ENCODE measurements at regions not wholly inside any gene's neighbourhood (a gene's known extent, or its start where the extent isn't known, plus 50 kb on each side); places are given as distances from the start of the nearest gene placed in this dataset.
"Not testable (repeated sequence)": the region's sequence is repeated elsewhere in the genome, so short reads cannot be mapped to it uniquely, and the experiment has no call there.

GRCh38 chr5:152113401-152113800, 188.8 kb upstream of the GLRA1 start:
- no peak for DNase-seq (ENCODE audit: low read depth)

- DNase-seq (ENCODE audit: low read depth) = no peak
These were observed 182.6 kb upstream of the GLRA1 start for GRCh38 chr5:152107220-152107619.

DNA sequence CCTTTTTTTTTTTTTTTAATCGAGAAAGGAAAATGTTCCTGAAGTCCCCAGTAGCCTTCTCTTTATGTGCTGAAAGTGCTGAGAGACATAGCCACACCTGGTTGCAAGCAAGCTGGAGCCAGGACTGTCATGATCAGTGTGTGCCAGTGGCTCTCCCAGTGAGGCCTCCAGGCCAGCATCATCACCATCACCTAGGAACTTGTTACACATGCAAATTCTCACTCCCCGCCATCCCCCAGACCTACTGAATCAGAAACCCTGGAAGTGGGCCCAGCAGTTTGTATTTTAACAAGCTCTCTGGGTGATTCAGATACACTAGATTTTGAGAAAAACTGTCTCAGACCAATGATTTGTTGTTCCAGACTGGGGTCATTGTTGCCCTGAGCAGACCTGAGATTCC, 181.9 kb upstream of the GLRA1 start:
- peak; percentile 11 for DNase-seq (ENCODE audit: low read depth)

- no peak for DNase-seq (ENCODE audit: low read depth)
These were observed 180.4 kb upstream of the GLRA1 start for GRCh38 chr5:152105085-152105484.

GRCh38 chr5:152104211-152104610, 179.6 kb upstream of the GLRA1 start:
- no peak for DNase-seq (ENCODE audit: low read depth)

- DNase-seq (ENCODE audit: low read depth) = not testable (repeated sequence)
These were observed 178.3 kb upstream of the GLRA1 start for GRCh38 chr5:152102908-152103307.

DNA sequence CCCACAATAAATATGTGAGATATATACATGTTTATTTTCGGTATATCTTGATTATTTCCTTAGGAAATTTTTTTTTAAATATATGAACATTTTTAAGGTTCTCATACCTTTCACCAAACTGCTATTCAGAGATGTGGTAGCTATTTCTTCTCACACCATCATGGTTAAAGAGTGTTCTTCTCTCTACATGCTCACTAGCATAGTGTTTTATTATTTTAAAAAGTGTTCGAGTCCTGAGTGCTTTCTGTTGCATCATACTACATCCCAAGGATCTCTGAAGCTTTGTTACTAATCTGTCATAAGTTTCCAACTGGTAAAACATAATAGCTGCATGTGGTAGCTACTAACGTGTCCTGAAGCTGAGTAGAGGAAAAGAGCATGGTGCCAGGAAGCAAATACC, 177.4 kb upstream of the GLRA1 start:
- no peak for DNase-seq (ENCODE audit: low read depth)

GRCh38 chr5:152100462-152100861, 175.8 kb upstream of the GLRA1 start:
- DNase-seq (ENCODE audit: low read depth) = no peak

GRCh38 chr5:152097128-152097527, 172.5 kb upstream of the GLRA1 start:
- DNase-seq (ENCODE audit: low read depth) = no peak

GRCh38 chr5:152094716-152095115, 170.1 kb upstream of the GLRA1 start:
- no peak for DNase-seq (ENCODE audit: low read depth)

DNA sequence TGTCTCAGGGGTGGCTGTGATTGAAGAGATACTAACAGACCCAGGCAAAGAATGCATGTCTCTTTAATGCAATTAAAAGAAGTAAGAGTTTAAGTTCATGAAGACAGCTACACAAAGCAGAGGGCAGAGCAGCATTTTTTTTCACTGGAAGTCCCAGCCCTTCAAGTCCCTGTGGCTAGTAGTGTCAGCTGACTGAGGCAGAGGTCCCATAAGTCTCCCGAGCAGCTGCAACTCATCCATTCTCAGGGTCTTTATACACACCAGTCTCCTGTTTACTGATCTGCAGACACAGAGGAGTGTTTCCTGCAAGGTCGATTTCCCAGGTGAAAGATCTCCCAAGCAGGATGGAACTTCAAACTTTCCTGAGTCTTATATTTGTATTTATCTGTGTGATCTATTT, 169.4 kb upstream of the GLRA1 start:
- DNase-seq (ENCODE audit: low read depth) = no peak

GRCh38 chr5:152092580-152092979, 167.9 kb upstream of the GLRA1 start:
- DNase-seq (ENCODE audit: low read depth) = peak; percentile 66

- no peak for DNase-seq (ENCODE audit: low read depth)
These were observed 165.0 kb upstream of the GLRA1 start for GRCh38 chr5:152089644-152090043.

DNA sequence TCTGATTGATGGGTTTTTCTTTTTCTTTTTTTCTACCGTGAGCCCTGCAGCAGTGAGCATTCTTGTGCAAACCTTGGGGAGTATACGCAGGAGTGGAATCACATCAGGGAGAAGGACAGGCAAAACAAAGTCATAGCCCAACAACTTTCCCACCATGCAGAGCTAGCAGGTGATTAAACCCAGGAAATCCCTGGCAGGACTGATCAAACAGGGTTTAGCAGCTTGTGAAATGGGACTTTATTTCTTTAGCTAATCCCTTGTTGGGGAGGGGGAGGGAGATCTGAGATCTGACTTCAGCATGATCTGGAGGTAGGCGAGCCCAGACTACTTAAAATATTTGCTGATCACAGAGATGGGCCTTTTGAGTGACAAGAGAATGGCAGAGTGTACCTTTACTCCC, 162.0 kb upstream of the GLRA1 start:
- DNase-seq (ENCODE audit: low read depth) = no peak

DNA sequence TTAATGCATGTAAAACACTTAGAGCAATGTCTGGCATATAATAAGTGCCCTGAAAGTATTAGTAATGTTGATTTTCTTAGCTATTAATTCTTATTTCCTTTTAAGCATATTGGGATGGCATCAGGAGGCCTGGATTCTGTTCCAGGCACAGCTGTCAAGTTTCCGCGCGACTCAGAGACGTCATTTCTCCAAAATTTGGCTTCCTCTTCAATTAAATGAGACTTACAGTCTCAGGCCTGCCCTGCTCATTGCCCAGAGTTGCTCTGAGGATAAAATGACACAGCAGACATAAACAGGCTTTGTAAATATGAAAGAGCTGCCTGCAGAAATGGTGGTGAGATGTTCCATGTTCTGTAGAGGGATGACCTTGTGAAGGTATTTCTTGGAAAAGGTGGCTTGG, 159.8 kb upstream of the GLRA1 start:
- DNase-seq (ENCODE audit: low read depth) = no peak

GRCh38 chr5:152083231-152083630, 158.6 kb upstream of the GLRA1 start:
- no peak for DNase-seq (ENCODE audit: low read depth)

DNA sequence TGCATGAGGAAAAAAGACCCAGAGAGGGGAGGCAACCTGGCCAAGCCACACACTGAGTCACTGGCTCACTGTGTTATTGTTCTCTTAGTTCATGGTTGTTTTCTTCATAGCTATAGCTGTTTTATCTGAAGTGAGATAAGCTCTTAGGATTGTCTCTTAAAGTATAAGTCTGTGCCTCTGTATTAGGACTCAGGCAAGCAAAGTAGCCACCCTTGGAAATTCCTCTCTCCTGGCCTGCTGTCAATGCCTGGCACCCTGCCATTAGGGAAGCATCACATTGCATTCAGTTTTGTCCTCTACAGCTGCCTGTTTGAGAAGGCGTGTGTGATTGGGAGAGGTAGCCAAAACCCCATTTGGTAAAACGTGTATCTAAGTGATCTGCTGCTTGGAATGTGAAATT, 147.4 kb upstream of the GLRA1 start:
- no peak for DNase-seq (ENCODE audit: low read depth)

DNA sequence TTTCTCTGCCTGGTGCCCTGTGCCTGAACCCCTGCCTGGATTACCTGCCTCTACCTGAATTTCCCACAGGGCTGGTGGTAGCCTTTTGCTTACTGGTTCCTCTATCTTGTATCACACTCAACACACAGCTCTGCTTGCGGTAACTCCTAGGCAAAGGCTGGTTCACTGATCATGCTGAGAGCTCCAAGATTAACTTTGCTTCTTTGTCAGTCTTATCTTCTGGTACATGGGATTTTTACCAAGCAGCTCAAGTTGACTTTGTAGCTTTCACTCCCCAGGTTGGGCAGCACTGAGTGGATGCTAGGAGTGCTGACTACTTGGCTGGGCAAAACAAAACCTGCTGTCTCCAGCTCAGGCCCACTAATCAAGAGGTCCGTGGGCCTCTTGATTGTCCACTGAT, 145.9 kb upstream of the GLRA1 start:
- DNase-seq (ENCODE audit: low read depth) = no peak

DNA sequence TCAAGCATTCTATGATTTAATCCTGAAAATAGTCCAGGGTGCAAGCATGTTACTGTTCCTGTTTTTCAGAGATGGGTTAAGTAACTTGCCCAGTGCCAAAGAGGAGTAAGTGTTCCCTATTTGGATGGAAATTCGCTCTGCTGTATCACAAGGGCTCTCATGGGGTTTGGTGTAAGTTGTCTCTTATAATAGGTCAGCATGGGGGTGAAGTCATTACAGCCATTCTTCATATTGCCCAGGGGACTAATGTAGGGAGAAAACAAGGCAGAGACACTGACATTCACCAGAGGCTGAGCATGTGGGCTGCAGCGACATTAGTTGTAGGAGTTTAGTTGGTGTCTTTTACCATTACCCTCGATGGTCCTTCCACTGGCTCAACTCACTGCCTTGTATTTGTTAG, 142.1 kb upstream of the GLRA1 start:
- no peak for DNase-seq (ENCODE audit: low read depth)

DNA sequence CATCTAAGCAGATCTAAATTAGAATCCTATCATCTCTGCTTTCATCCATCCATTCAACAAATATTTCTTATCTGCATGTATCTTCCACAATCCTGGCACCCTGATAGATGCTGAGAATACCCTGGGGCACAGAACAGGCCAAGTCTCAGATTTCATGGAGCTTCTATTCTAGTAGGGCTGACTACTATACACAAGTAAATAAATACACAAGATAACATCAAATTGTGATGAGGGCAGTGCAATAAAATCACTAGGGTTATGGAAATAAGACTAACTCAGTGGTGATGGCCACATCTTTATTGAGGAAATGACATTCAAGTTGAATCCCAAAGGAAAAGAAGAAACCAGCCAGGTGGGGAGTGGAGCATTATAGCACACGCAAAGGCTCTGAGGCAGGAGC, 138.4 kb upstream of the GLRA1 start:
- DNase-seq (ENCODE audit: low read depth) = no peak

DNA sequence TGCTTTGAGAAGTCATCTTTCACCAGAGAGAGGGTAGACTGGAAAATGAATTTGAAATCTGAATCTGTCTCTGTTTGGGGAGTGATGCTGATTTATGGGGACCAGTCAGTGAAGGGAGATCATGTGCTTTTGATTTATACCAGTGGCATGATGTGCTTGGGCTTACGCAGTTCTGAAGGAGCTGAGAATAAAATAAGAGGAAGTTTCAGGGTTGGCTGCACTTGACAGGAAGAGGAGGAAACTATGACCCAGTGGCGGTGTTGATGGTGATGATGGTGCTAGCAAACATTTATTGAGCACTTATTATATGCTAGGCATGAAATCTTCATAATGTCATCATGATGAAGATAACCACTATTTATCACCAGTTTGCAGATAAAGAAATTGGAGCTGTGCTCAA, 136.4 kb upstream of the GLRA1 start:
- no peak for DNase-seq (ENCODE audit: low read depth)

GRCh38 chr5:152058267-152058666, 133.6 kb upstream of the GLRA1 start:
- DNase-seq (ENCODE audit: low read depth) = no peak

- DNase-seq (ENCODE audit: low read depth) = no peak
These were observed 132.3 kb upstream of the GLRA1 start for GRCh38 chr5:152056931-152057330.

- DNase-seq (ENCODE audit: low read depth) = no peak
These were observed 127.8 kb upstream of the GLRA1 start for GRCh38 chr5:152052470-152052869.

Data from renal cortical epithelial cell (primary cell).